GM19324 (cell line): ENCODE measurements at regions not wholly inside any gene's neighbourhood (a gene's known extent, or its start where the extent isn't known, plus 50 kb on each side); places are given as distances from the start of the nearest gene placed in this dataset.
"Not testable (repeated sequence)": the region's sequence is repeated elsewhere in the genome, so short reads cannot be mapped to it uniquely, and the experiment has no call there.

Experiments used
- ATAC-seq: cut with Tn5 transposase; IDR thresholded peaks from one replicate; pipeline ENCODE4 v1.9.1; 2021; ENCODE audit warnings: mild to moderate bottlenecking, moderate library complexity; ENCODE audit not compliant: unreplicated experiment, low FRiP score

DNA sequence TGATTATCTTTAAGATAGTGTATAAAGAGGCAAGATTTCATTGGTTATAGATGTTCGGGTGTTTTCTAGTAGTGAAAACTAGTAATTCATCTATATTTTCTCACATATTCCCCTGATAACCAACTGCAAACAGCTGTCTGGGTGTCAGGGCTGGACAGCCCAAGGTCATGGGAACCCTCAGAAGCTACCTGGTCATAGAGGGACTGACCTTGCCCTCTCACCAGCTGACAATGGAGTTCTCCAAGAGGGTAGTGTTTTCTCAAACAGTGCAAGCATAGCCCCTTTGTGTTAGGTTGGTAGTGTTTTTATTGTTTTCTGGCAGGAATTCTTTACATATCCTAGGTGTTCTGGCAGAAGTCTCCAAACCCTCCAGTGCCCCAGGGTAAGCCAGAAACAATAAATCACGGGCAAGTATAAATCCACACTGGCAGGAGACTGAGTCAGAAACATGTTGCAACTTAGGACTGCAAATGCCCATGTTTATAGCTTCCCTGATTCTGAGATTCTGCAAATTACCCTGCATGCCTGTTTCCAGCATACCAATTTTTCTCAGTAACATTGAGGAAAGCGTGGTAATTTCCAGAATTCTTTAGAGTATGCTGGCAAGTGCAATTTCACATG, 82.8 kb upstream of the ATP1A1 start:
- no peak for ATAC-seq

DNA sequence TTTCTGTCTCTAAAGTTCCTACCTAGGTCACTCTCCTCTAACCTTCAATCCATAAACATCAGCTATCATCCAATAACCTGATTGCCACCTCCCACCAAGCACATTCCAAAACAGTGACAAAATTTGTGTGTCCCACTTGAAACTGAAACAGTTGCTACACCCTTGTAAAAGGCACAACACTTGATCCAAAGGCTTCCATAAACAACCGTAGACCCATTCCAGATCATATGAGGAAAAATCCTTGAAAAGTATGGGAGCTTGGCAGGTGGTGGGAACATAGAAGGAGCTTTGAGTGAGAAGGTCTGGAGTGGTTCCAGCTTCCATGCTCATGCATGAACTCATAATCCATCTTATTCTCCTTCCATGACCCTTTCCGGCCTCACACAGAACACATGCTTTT, 82.0 kb upstream of the ATP1A1 start:
- no peak for ATAC-seq

DNA sequence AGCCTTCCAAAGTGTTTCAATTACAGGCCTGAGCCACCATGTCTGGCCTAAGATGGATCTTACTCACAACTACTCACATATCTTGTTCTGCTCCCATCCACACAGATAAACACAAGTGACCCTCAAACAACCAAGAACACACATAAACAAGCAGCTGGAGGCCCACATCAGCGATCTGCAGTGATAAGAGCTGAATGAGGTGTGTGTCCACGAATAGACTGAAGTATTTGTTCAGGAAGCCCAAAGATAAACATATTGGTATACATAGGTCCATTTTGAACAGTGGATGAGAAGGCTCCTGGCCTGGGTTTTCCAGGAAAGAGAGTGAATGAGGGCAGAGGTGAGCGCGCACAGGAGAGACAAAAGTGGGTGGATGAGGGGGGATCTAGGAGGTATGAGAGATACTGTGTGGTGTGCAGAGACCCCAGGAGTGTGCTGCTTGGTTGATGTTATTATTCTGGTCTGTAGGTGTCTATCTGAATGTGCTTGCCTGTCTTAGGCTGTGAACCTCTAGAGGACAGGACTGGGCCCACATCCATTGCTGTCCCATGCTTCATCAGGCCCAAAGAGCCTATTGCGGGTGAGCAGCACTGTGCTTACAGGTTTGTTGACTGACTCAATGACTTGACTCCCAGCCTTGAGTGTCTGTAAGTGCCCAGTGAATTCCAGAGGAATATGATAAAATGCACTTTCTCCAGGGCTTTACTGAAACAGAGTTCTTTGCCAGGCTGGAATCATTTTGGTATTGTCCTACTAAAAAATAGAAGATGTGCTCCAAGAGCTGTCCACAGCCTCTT, 79.9 kb upstream of the ATP1A1 start:
- ATAC-seq = no peak

DNA sequence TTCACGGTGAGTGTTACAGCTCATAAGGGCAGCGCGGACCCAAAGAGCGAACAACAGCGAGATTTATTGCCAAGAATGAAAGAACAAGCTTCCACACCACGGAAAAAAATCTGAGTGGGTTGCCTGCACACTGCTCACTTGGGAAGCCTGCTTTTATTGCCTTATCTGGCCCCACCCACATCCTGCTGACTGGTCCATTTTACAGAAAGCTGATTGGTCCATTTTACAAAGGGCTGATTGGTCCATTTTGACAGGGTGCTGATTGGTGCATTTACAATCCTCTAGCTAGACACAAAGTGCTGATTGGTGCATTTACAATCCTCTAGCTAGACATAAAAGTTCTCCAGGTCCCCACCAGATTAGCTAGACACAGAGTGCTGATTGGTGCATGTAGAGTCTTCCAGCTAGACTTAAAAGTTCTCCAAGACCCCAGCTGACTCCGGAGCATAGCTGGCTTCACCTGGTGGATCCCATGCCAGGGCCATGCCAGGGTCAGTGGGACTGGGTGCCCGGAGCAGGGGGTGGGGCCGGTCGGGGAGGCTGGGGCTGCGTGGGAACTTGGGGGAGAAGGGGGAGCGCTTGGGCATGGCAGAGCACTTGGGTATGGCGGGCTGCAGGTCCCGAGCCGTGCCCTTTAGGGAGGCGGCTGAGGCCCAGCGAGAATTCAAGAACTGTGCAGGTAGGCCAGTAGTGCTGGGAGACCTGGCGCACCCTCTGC, 75.4 kb upstream of the ATP1A1 start:
- ATAC-seq = no peak

DNA sequence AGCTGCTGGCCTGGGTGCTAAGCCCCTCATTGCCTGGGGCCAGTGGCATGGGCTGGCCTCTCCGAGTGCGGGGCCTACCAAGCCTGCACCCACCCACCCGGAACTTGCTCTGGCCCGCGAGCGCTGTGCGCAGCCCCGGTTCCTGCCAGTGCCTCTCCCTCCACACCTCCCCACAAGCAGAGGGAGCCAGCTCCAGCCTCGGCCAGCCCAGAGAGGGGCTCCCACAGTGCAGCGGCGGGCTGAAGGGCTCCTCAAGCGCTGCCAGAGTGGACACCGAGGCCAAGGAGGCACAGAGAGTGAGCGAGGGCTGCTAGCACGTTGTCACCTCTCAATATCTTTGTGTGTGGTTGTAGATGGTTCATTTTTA, 74.8 kb upstream of the ATP1A1 start:
- not testable (repeated sequence) for ATAC-seq

DNA sequence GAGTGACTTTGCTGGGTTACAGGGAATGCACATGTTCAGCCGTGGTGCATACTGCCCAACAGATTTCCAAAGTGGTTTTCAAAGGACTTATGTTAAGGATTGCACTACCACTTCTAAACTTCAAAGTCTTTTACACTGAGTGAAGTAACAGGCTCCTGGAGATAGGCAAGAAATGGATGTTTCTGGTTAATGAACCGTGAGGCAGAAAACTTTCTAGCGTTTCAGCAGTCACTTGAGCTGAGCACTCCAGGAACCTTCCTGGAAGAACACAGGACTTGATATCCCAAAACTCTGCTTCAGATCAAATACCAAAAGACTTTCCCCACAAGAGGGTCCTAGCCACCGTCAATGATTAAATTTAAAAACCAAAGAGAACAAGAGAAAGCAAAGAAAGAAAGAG, 74.3 kb upstream of the ATP1A1 start:
- no peak for ATAC-seq

DNA sequence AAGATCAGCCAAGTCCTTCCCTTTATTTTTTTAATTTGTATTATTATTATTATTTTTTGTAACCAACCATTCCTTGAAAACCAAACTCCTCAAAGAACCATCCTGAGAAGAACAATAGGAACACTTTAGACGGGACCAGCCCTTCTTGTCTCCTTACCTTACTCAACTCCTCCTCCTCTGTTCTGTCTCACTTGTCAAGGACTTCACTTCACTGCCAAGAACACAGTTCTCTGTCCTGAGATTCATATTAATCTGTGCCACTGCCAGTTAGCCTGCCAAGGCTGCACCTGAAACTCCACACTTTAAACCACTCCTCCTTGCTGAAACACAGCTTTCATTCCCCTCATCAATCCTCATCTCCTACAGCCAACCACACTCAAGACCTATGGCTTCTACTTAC, 73.8 kb upstream of the ATP1A1 start:
- no peak for ATAC-seq

DNA sequence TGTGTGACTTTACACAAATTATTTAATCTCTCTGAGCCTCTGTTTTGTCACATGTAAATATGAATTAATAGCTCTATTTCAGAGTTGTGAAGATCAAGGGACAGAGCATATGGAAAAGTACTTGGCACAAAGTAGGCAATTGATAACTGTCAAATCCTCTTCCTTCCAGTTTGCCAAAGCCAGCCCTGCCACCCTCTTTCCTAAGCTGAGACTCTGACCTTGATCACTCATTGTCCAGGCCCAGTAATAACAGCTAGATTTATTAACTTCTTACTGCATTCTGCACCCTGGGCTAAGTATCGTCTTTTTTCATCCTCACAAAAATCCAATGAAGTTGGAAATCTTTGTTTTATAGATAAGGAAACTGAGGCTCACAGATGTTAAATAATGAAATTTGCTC, 70.8 kb upstream of the ATP1A1 start:
- no peak for ATAC-seq

DNA sequence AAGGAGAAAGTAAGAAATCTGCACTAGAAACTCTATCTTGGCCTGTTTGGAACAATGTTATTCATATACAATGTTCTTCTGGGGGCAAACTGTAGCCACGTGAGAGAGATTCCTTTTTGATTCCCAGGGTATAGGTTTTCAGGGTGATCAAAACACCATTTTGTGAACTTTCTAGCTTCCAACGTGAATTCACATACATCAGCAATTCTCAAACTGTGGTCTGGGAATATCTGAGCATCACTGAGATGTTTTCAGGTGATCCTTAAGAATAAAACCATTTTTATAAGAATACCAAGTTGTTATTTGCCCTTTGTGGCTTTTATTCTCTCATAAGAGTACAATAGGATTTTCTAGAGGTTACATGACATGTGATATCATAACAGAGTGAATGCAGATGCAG, 66.9 kb upstream of the ATP1A1 start:
- ATAC-seq = no peak

DNA sequence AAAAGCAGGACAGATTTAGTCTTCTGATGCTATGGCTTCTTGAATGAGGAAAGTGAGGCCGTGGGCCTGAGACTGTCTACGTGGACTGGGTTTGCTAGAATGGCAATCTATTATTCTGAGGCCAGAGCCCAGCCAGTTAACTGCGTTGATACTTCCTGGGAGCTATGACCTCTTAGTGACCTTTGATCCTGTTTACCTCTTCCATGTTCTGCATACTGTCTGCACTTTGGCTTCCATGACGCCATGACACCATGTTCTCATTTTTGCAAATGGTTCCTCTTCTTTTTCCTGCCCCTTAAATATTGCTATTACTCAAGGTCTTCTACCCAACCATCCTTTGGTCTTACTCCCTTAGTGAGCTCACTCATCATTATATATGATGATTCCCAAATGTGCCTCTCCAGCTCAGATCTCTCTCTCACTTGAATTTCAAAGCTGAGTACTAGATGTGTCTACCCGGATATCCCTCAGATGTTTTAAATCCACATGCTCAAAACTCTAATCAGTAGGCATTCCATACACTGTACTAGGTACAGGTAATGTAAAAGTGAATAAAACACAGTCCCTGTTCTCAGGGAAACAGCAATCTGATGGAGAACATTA, 66.1 kb upstream of the ATP1A1 start:
- no peak for ATAC-seq

DNA sequence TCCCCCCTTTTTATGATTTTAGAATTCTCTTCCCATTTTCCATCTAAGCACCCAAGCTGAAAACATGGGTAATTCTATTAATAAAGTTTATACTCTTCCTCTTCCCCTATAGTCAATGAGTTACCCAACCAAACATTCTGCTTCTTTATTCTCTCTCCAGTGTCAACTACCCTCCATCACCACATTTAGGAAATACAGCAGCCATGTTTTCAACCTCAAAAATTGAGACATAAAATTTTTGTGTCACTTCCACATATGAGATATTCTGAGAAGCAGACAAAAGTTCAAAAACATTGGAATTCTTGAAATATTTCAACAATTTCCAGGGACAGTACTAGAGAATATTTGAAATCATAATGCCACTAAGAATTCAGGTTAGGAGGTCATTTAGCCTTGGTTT, 64.8 kb upstream of the ATP1A1 start:
- ATAC-seq = no peak

DNA sequence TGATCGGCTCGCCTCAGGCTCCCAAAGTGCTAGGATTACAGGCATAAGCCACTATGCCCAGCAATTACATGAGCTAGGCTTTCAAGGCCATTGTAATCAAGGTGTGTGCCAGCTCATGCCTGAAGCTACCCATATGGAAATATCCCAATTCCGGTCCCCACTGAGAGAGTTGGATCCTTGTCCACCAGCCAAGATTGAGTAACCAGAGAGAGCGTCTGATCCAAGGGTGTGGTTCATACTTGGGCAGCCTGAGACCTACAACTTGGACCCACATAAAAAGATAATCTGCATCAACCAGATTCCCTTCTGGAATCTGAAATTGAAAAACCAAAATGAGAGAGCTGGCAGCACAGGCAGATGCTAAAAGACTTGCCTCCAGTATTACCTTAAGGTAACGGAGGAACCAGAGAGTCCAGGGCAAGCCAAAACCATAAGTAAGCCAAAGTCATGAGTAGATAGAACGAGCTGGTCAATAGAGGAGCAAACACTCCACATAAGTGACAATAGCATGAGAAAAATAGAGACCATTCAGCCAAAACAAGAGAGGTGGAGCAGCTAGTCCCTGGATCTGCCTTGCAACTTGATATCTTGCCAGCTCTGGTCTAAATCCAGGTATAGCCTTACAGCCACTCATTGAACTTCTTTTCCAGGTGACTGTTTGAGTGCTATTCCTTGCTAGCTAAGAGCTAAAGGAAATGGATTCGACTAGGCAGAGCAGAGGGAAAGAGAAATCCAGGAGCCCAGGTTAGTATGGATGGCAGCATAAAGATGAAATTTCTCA, 63.8 kb upstream of the ATP1A1 start:
- no peak for ATAC-seq

DNA sequence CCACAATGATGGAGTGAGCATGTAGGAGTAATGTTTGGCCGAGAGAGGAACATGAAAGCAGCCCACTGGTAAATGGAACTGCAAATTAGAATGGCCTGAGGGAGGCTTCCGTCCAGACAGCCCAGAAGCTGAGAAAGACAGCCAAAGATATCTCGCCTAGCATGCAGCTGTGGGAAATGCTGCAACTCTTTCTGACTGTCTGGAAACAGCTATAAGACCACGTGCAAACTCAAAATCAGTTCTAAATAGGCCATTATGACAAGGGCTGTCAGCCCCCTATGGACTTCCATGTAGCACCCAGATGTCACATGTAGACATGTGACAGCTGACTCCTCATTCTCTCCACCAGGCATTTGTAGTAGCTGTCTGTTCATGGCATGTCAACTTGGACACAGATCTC, 62.9 kb upstream of the ATP1A1 start:
- no peak for ATAC-seq

DNA sequence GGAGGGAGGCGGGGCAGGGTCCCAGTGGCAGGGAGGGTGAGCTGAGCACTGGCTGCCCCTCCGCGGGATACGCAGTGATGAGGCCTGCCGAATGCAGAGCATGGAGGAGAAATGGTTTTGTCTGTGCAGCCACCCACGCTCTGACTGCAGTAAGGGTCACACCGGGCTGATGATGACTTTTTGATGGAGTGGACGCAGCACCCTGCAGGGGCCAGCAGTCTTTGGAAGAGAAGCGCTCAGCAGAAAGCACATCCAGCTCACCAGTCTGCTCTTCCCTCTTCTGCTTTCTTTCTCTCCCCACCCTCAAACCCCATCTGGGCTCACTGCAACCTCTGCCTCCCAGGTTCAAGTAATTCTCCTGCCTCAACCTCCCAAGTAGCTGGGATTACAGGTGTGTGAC, 61.9 kb upstream of the ATP1A1 start:
- ATAC-seq = no peak

DNA sequence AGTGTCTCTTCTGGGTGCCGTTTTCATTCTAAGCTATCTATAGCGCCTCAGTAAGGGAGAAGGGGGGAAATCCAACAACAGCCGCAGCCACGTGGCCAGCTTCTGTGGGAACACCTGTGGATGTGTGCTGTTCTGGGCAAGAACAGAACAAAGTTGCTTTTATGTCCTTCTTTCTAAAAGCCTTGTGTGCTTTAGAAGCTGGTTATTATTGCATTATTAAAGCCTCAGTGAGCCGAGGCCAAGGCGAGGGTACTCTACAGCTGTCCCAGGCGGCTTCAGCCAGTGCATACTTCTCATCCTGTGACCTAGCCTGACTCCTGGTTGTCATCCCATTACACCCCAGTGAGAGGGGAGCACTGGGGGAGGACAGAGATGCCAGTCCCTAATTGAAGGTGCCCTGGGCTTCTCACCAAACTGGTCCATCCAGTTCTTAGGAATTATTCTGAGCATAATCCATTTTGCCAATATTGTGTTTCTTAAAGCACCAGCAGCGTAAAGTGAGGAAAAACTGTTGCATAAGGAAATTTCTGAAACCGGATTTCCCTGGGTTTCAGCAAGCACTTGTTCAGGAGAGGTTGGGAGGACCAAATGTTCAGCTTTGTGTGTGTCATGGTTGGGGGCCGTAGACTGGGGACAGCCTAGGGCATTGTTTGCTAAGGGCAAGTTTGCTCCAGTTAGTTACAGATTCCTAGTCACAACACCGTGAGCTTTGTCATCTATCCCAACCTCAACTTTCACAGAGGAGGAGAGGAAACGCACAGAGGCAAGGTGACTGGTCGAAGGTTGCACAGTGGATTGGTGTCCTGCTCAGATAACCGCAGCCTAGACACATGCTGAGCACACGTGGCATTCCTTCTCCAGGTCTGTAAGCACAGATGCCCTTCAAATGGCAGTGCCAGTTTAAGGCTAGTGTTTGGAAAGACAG, 61.0 kb upstream of the ATP1A1 start:
- ATAC-seq = no peak

DNA sequence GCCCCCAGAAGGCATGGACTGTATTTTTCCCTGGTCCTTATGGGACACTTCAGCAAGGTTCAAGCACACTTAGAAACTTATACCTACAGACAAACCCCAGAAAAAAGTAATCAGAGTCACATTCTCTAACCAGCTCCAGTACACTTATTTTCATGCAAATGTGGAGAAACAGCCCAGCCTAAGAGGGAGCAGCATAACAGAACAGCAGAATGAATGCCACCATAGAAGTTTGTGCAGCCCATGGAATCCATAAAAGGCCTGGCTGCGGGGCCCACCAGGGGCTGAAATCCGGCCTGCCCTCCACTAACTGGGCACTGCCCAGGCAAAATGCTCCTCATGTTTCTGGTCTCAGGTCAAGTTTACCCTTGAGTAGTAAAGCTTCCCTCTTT, 60.4 kb upstream of the ATP1A1 start:
- no peak for ATAC-seq

DNA sequence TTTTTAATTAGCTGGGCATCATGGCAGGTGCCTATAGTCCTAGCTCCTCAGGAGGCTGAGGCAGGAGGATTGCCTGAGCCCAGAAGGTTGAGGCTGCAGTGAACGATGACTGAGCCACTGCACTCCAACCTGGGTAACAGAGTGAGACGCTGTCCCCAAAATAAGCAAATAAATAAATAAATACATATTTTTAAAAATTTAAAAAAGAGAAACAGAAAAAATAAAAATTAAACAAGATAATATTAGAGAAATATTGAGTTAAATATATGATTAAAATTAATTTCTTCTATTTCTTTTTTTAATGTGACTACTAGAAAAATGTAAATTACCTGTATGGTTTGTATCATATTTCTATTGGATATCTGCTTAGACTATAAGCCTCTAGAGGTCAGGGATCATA, 59.3 kb upstream of the ATP1A1 start:
- ATAC-seq = no peak

DNA sequence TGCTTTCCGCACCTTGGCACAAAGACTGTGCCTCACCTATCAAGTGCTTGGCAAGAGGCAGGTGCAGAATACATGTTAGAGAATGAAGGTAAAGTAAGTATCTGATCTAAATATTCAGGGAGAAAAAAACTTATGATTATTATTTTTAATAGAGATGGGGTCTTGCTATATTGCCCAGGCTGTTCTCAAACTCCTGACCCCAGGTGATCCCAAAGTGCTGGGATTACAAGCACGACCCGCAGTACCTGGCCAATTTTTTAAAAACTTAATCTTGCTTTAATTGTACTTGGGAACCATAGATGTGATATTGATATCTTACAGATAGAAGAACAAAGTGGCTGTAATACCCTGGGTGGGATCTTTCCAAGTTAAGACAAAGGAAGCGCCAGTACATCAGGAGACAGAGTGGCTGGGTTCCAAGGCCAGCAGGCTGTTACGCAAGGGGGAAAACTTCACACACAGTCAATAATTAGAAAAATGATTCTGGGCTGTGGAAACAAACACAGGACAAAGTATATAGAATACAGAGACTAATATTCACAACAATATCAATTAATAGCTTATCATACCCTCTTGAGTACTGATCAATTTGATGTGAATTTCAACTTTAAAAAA, 58.6 kb upstream of the ATP1A1 start:
- no peak for ATAC-seq

DNA sequence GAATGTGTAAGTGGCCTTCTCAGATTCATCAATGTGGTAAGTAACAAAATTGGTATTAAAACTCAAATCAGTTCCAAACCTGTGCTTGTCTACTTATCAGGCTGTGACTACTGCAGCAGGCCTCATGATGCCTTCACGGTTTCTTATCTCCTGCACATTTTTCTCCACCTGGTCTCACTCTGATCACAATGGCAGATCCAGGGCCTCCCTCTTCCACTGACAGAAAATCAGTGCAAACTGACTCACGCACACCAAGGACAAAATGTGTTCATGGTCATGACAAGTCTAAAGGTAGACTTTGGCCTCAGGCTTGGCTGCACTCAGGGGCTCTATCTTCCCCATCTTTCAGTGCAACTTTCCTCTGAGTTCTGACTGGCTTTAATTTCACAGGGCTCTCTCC, 56.7 kb upstream of the ATP1A1 start:
- no peak for ATAC-seq
